ENCODE measurements at regions not wholly inside any gene's neighbourhood (a gene's known extent, or its start where the extent isn't known, plus 50 kb on each side); places are given as distances from the start of the nearest gene placed in this dataset.

DNA sequence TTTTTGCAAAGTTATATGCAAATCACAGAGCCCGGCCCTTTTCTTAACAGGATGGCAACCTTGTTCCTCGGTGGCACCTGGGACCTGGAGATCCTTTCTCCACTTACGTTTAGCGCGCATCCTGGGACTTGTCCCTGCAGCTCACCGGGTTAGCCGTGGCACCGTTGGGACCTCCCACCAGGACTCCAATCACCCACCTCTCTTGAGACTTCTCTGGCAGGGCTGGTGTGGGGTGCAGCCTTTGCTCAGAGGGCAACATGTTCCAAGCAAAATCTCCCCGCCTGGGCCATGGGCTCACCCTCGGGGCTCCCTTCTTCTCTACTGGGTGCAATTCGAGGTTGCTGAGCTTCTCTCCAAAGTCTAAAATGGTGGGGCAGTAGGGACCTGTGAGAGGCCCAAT, 211.9 kb upstream of the UMPS start:
- TF ChIP-seq POLR2A (IDR thresholded peaks at IDR 0.05) = no peak
- TF ChIP-seq, protein P1, sequence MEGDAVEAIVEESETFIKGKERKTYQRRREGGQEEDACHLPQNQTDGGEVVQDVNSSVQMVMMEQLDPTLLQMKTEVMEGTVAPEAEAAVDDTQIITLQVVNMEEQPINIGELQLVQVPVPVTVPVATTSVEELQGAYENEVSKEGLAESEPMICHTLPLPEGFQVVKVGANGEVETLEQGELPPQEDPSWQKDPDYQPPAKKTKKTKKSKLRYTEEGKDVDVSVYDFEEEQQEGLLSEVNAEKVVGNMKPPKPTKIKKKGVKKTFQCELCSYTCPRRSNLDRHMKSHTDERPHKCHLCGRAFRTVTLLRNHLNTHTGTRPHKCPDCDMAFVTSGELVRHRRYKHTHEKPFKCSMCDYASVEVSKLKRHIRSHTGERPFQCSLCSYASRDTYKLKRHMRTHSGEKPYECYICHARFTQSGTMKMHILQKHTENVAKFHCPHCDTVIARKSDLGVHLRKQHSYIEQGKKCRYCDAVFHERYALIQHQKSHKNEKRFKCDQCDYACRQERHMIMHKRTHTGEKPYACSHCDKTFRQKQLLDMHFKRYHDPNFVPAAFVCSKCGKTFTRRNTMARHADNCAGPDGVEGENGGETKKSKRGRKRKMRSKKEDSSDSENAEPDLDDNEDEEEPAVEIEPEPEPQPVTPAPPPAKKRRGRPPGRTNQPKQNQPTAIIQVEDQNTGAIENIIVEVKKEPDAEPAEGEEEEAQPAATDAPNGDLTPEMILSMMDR (IDR thresholded peaks at IDR 0.05) = no peak
